Colonic mucosa (tissue), 4 donors: ENCODE measurements at regions not wholly inside any gene's neighbourhood (a gene's known extent, or its start where the extent isn't known, plus 50 kb on each side); places are given as distances from the start of the nearest gene placed in this dataset.

Experiments
- DNase-seq: peaks from one replicate; pipeline ENCODE4 v3.0.0-alpha.2; 2020
- H3K27ac ChIP-seq: fragments of 200-600 bp; one replicate; pipeline ENCODE4 v1.8.0; 2021
- H3K27me3 ChIP-seq: fragments of 200-600 bp; one replicate; pipeline ENCODE4 v1.8.0; 2021
- H3K36me3 ChIP-seq: fragments of 200-600 bp; one replicate; pipeline ENCODE4 v1.8.0; 2021
- H3K4me1 ChIP-seq: fragments of 200-600 bp; one replicate; pipeline ENCODE4 v1.8.0; 2021; ENCODE audit warnings: mild to moderate bottlenecking
- H3K4me3 ChIP-seq: fragments of 200-600 bp; one replicate; pipeline ENCODE4 v1.8.0; 2021
- H3K9ac ChIP-seq, 2 donors: one replicate each; pipeline ENCODE4 v1.7.0; 2013; ENCODE audit warnings: control low read depth in 2 of 2, low read depth in 2 of 2, low read length in 2 of 2
- H3K9me3 ChIP-seq: fragments of 200-600 bp; one replicate; pipeline ENCODE4 v1.8.0; 2021
- CTCF ChIP-seq: fragments of 200-600 bp; IDR thresholded peaks from one replicate; pipeline ENCODE4 v1.8.0; 2022; ENCODE audit warnings: antibody characterized with exemption, mild to moderate bottlenecking
- intact Hi-C: fragments of 100-400 bp; cut with DNase I; formaldehyde crosslinking; loops from one replicate; pipeline ENCODE4 v1.14.1; 2022
- donor health status: healthy.
- donor health status: DM: no; HTN: no; CAD: no.
- donor health status: DM: no; HTN: no; CAD: no.

GRCh38 chr4:32661229-32661628, 1941.1 kb downstream of the PCDH7 start:
- H3K9me3 ChIP-seq = no peaks in the 10 kb centered on the region
- intact Hi-C loops = no loop called here
- TF ChIP-seq CTCF = no peak
- no peaks in the 10 kb centered on the region for H3K4me1 ChIP-seq
- H3K27ac ChIP-seq = no peak overlapping the region
- DNase-seq = no peak
- no peak overlapping the region for H3K4me3 ChIP-seq
- H3K27me3 ChIP-seq = no peaks in the 10 kb centered on the region
- H3K36me3 ChIP-seq = no peaks in the 10 kb centered on the region
- H3K9ac ChIP-seq = no peak overlapping the region

GRCh38 chr4:32662803-32663202, 1942.6 kb downstream of the PCDH7 start:
- Histone ChIP-seq H3K9me3 (no peaks in the 10 kb centered on the region), H3K9ac (no peak overlapping the region), H3K4me3 (no peak overlapping the region), H3K27me3 (no peaks in the 10 kb centered on the region), H3K36me3 (no peaks in the 10 kb centered on the region), H3K27ac (no peak overlapping the region), H3K4me1 (no peaks in the 10 kb centered on the region)
- intact Hi-C loops = no loop called here
- DNase-seq = no peak
- no peak for TF ChIP-seq CTCF

GRCh38 chr4:32672359-32672758, 1952.2 kb downstream of the PCDH7 start:
- DNase-seq = no peak
- no peaks in the 10 kb centered on the region for H3K4me1 ChIP-seq
- no peak overlapping the region for H3K27ac ChIP-seq
- H3K4me3 ChIP-seq = no peak overlapping the region
- H3K27me3 ChIP-seq = no peaks in the 10 kb centered on the region
- TF ChIP-seq CTCF = no peak
- no peaks in the 10 kb centered on the region for H3K36me3 ChIP-seq
- intact Hi-C loops = no loop called here
- H3K9me3 ChIP-seq = no peaks in the 10 kb centered on the region
- no peak overlapping the region for H3K9ac ChIP-seq

- intact Hi-C loops = no loop called here
- Histone ChIP-seq H3K4me1 (no peaks in the 10 kb centered on the region), H3K9me3 (no peaks in the 10 kb centered on the region), H3K27ac (no peak overlapping the region), H3K27me3 (no peaks in the 10 kb centered on the region), H3K9ac (no peak overlapping the region), H3K36me3 (no peaks in the 10 kb centered on the region), H3K4me3 (no peak overlapping the region)
- no peak for TF ChIP-seq CTCF
- no peak for DNase-seq
Measured at GRCh38 chr4:32680946-32681345, 1960.8 kb downstream of the PCDH7 start.

- Histone ChIP-seq H3K9ac (no peak overlapping the region), H3K4me1 (no peaks in the 10 kb centered on the region), H3K4me3 (no peak overlapping the region), H3K36me3 (no peaks in the 10 kb centered on the region), H3K27me3 (no peaks in the 10 kb centered on the region), H3K9me3 (no peaks in the 10 kb centered on the region), H3K27ac (no peak overlapping the region)
- DNase-seq = no peak
- intact Hi-C loops = no loop called here
- TF ChIP-seq CTCF = no peak
Measured at GRCh38 chr4:32684160-32684559, 1964.0 kb downstream of the PCDH7 start.

GRCh38 chr4:32686123-32686522, 1966.0 kb downstream of the PCDH7 start:
- Histone ChIP-seq H3K9me3 (no peaks in the 10 kb centered on the region), H3K27me3 (no peaks in the 10 kb centered on the region), H3K9ac (no peak overlapping the region), H3K4me3 (no peak overlapping the region), H3K27ac (no peak overlapping the region), H3K36me3 (no peaks in the 10 kb centered on the region), H3K4me1 (no peaks in the 10 kb centered on the region)
- TF ChIP-seq CTCF = no peak
- no peak for DNase-seq
- intact Hi-C loops = no loop called here
